H1 (cell line): ENCODE measurements at regions not wholly inside any gene's neighbourhood (a gene's known extent, or its start where the extent isn't known, plus 50 kb on each side); places are given as distances from the start of the nearest gene placed in this dataset.

Experiments used
- CTCF ChIA-PET: fragments of 300-600 bp; sonication (Branson Sonifier 250); formaldehyde crosslinking; loops from one replicate; lab custom pipeline; 2021; ENCODE audit not compliant: partially characterized antibody; lab: Charles Lee
- POLR2A ChIA-PET: fragments of 300-600 bp; sonication (Branson Sonifier 250); formaldehyde crosslinking; loops from one replicate; lab custom pipeline; 2021; ENCODE audit warnings: inconsistent platforms; ENCODE audit not compliant: partially characterized antibody; lab: Charles Lee
- DNase-seq, 2 experiments: peaks; one replicate each; pipeline versions ENCODE4 v3.0.0 to v3.0.0-alpha.2; 2010 to 2022; ENCODE audit warnings: low spot score in 2 of 2, low read depth in 1 of 2, mixed read lengths in 1 of 2
- FAIRE-seq: peaks from 2 replicates; lab custom pipeline; 2011; peaks lifted over from hg19 to GRCh38; lab: Jason Lieb, UNC
- H2AFZ ChIP-seq: 2 replicates; pipeline ENCODE4 v1.8.1; 2012; ENCODE audit warnings: low read length, inconsistent platforms
- H2AK5ac ChIP-seq: 2 replicates; pipeline ENCODE4 v1.6.1; 2013; ENCODE audit warnings: low read depth, low read length
- H2BK120ac ChIP-seq: replicated peaks from 2 replicates; pipeline ENCODE3; 2013; ENCODE audit warnings: low read depth, low read length, inconsistent platforms
- H2BK12ac ChIP-seq: 2 replicates; pipeline ENCODE4 v1.6.1; 2013; ENCODE audit warnings: low read depth, low read length
- H2BK15ac ChIP-seq: 2 replicates; pipeline ENCODE4 v1.6.1; 2013; ENCODE audit warnings: low read length
- H2BK20ac ChIP-seq: 2 replicates; pipeline ENCODE4 v1.6.1; 2013; ENCODE audit warnings: low read length
- H2BK5ac ChIP-seq: 2 replicates; pipeline ENCODE4 v1.6.1; 2013; ENCODE audit warnings: low read depth, low read length
- H3K14ac ChIP-seq: 2 replicates; pipeline ENCODE4 v1.6.1; 2013; ENCODE audit warnings: inconsistent platforms; ENCODE audit not compliant: insufficient read length
- H3K18ac ChIP-seq: 2 replicates; pipeline ENCODE4 v1.6.1; 2013; ENCODE audit warnings: low read length; ENCODE audit errors: extremely low read depth
- H3K23ac ChIP-seq: 2 replicates; pipeline ENCODE4 v1.6.1; 2013; ENCODE audit warnings: inconsistent platforms; ENCODE audit not compliant: insufficient read length
- H3K23me2 ChIP-seq: 2 replicates; pipeline ENCODE4 v1.6.1; 2013; ENCODE audit warnings: low read depth, low read length
- H3K27ac ChIP-seq: 2 replicates; pipeline ENCODE4 v1.6.1; 2011; ENCODE audit warnings: low read depth, low read length, inconsistent platforms
- H3K27me3 ChIP-seq, 4 experiments: replicated peaks in 1 of 4; 1 replicate in 1 of 4; 2 replicates in 3 of 4; pipeline versions ENCODE4 v1.6.1 to v1.8.1; 2011 to 2013; ENCODE audit warnings: low read length in 3 of 4, mild to moderate bottlenecking in 3 of 4, inconsistent platforms in 2 of 4, mixed read lengths in 2 of 4, moderate library complexity in 1 of 4; ENCODE audit not compliant: control insufficient read depth in 3 of 4, insufficient read depth in 3 of 4; ENCODE audit errors: extremely low read depth in 1 of 4
- H3K36me3 ChIP-seq, 4 experiments: 2 replicates each; pipeline versions ENCODE4 v1.6.1 to v1.8.1; 2011 to 2013; ENCODE audit warnings: mild to moderate bottlenecking in 4 of 4, low read length in 3 of 4, moderate library complexity in 2 of 4, control low read depth in 1 of 4, inconsistent platforms in 1 of 4; ENCODE audit not compliant: insufficient read depth in 4 of 4, control insufficient read depth in 2 of 4
- H3K4ac ChIP-seq: replicated peaks from 2 replicates; pipeline ENCODE3; 2013; ENCODE audit warnings: low read length, low read depth, mixed read lengths, inconsistent platforms; ENCODE audit not compliant: insufficient read length
- H3K4me1 ChIP-seq, 4 experiments: replicated peaks in 1 of 4; 1 replicate in 1 of 4; 2 replicates in 3 of 4; pipeline versions ENCODE4 v1.6.1 to v1.8.1; 2011 to 2013; ENCODE audit warnings: low read length in 3 of 4, inconsistent platforms in 2 of 4, mixed read lengths in 1 of 4; ENCODE audit not compliant: insufficient read depth in 4 of 4, control insufficient read depth in 3 of 4
- H3K4me2 ChIP-seq, 2 experiments: 2 replicates each; pipeline versions ENCODE4 v1.6.1 to v1.8.1; 2011 to 2013; ENCODE audit warnings: low read depth in 2 of 2, low read length in 2 of 2, control low read depth in 1 of 2, inconsistent platforms in 1 of 2, mild to moderate bottlenecking in 1 of 2; ENCODE audit not compliant: insufficient read depth in 1 of 2
- H3K4me3 ChIP-seq, 4 experiments: fragments of 200-600, 300-600 bp in 1 of 4; sonication (generic), shearing (Covaris generic), sonication (Bioruptor Twin) in 1 of 4; 2 replicates each; pipeline versions ENCODE4 v1.5.1 to v1.8.1; 2011 to 2016; ENCODE audit warnings: low read length in 4 of 4, low read depth in 3 of 4, control low read depth in 2 of 4, inconsistent platforms in 2 of 4, mild to moderate bottlenecking in 2 of 4, mixed read lengths in 1 of 4, moderate library complexity in 1 of 4; ENCODE audit not compliant: insufficient read depth in 2 of 4; ENCODE audit errors: extremely low read depth in 1 of 4
- H3K56ac ChIP-seq: replicated peaks from 2 replicates; pipeline ENCODE3; 2013; ENCODE audit warnings: low read depth, mild to moderate bottlenecking, mixed read lengths, low read length, inconsistent platforms; ENCODE audit not compliant: insufficient read length
- H3K79me1 ChIP-seq: 2 replicates; pipeline ENCODE4 v1.6.1; 2013; ENCODE audit warnings: low read depth, low read length, control low read depth
- H3K79me2 ChIP-seq, 2 experiments: 2 replicates each; pipeline versions ENCODE4 v1.6.1 to v1.8.1; 2012 to 2013; ENCODE audit warnings: low read length in 2 of 2, mild to moderate bottlenecking in 2 of 2, inconsistent platforms in 1 of 2; ENCODE audit not compliant: insufficient read depth in 2 of 2, control insufficient read depth in 1 of 2
- H3K9ac ChIP-seq, 4 experiments: replicated peaks in 1 of 4; 1 replicate in 1 of 4; 2 replicates in 3 of 4; pipeline versions ENCODE4 v1.6.1 to v1.8.1; 2011 to 2013; ENCODE audit warnings: low read depth in 3 of 4, low read length in 3 of 4, control low read depth in 2 of 4, mild to moderate bottlenecking in 2 of 4, moderate library complexity in 2 of 4, inconsistent platforms in 1 of 4; ENCODE audit errors: extremely low read depth in 1 of 4
- H3K9me3 ChIP-seq, 2 experiments: 2 replicates each; pipeline versions ENCODE4 v1.6.1 to v1.8.1; 2012 to 2013; ENCODE audit warnings: mild to moderate bottlenecking in 2 of 2, moderate library complexity in 2 of 2, control low read depth in 1 of 2, inconsistent platforms in 1 of 2, low read depth in 1 of 2, low read length in 1 of 2, mixed read lengths in 1 of 2; ENCODE audit not compliant: insufficient read depth in 2 of 2
- H4K20me1 ChIP-seq, 2 experiments: replicated peaks in 1 of 2; 2 replicates each; pipeline versions ENCODE3 to v1.8.1; 2011 to 2013; ENCODE audit warnings: inconsistent platforms in 2 of 2, low read length in 2 of 2, mild to moderate bottlenecking in 1 of 2; ENCODE audit not compliant: insufficient read depth in 2 of 2, control insufficient read depth in 1 of 2
- H4K5ac ChIP-seq: 2 replicates; pipeline ENCODE4 v1.6.1; 2013; ENCODE audit warnings: low read length, low read depth, mixed read lengths, inconsistent platforms; ENCODE audit not compliant: insufficient read length
- H4K8ac ChIP-seq: 2 replicates; pipeline ENCODE4 v1.8.0; 2013; ENCODE audit warnings: mild to moderate bottlenecking, moderate library complexity, low read length, inconsistent platforms; ENCODE audit not compliant: insufficient read depth; ENCODE audit errors: extremely low read depth
- H4K91ac ChIP-seq: replicated peaks from 2 replicates; pipeline ENCODE3; 2013; ENCODE audit warnings: low read length, mixed read lengths, inconsistent platforms; ENCODE audit not compliant: insufficient read length
- ATF2 ChIP-seq: IDR thresholded peaks from 2 replicates; pipeline ENCODE4 v1.6.1; 2012; ENCODE audit warnings: low read length, inconsistent platforms
- CTBP2 ChIP-seq: IDR thresholded peaks from 2 replicates; pipeline ENCODE4 v1.7.0; 2011; ENCODE audit warnings: borderline replicate concordance, mild to moderate bottlenecking, moderate library complexity, mixed read lengths, low read length; ENCODE audit not compliant: insufficient read depth, insufficient read length
- JUND ChIP-seq: IDR thresholded peaks from 2 replicates; pipeline ENCODE4 v1.6.1; 2011; ENCODE audit warnings: mild to moderate bottlenecking, improper control_type of control experiment, low read length
- NANOG ChIP-seq: IDR thresholded peaks from 2 replicates; pipeline ENCODE4 v1.6.1; 2011; ENCODE audit warnings: low read length, low read depth, mild to moderate bottlenecking, inconsistent platforms; ENCODE audit not compliant: insufficient read depth, poor library complexity, severe bottlenecking
- SIRT6 ChIP-seq: IDR thresholded peaks from one replicate; pipeline ENCODE4 v1.7.1; 2012; ENCODE audit warnings: low read length, inconsistent platforms
- TEAD4 ChIP-seq: IDR thresholded peaks from 2 replicates; pipeline ENCODE4 v1.6.1; 2012; ENCODE audit warnings: low read depth, low read length, inconsistent platforms, mixed read lengths
- WGBS, 2 experiments: shearing (Covaris generic) in 1 of 2; methylation state at CpG; one replicate each; pipeline versions ENCODE4 v1.1.6 to v1.1.7; 2013 to 2015; ENCODE audit warnings: low lambda C conversion rate in 2 of 2, mixed read lengths in 2 of 2, inconsistent platforms in 1 of 2, low coverage in 1 of 2, missing lambda C conversion rate in 1 of 2; ENCODE audit not compliant: insufficient replicate concordance in 2 of 2, insufficient coverage in 1 of 2, insufficient read length in 1 of 2; ENCODE audit errors: extremely low coverage in 1 of 2, missing lambda C conversion rate in 1 of 2; 5-methylcytosine and 5-hydroxymethylcytosine counted together

- Histone ChIP-seq H3K18ac (peak overlapping the region; percentile 52; the same call in 1 of the 2 replicates), H3K23ac (no peak overlapping the region), H3K79me2 (no peaks in the 10 kb centered on the region), H4K5ac (no peak overlapping the region), H4K8ac (no peak overlapping the region), H2BK120ac (no peak overlapping the region), H3K79me1 (no peaks in the 10 kb centered on the region; the same call in 1 of the 2 replicates), H3K23me2 (no peaks in the 10 kb centered on the region), H2AK5ac (0 out of 2 replicates have a peak overlapping the region, but pooled peaks have one; percentile 65), H3K9ac (no peak overlapping the region), H2BK12ac (peak overlapping the region; percentile 62; the same call in 1 of the 2 replicates), H3K9me3 (no peaks in the 10 kb centered on the region), H3K36me3 (no peaks in the 10 kb centered on the region), H3K56ac (no peak overlapping the region), H2AFZ (no peak overlapping the region), H3K27me3 (no peaks in the 10 kb centered on the region; a peak in 1 of 7 replicates), H4K20me1 (no peaks in the 10 kb centered on the region), H3K14ac (no peak overlapping the region), H3K4ac (no peak overlapping the region), H3K4me2 (peak overlapping the region; percentile 31 to 56; a peak in 3 of 4 replicates), H3K4me3 (no peak overlapping the region; a peak in 1 of 8 replicates), H2BK20ac (no peak overlapping the region), H2BK5ac (0 out of 2 replicates have a peak overlapping the region, but pooled peaks have one; percentile 49), H2BK15ac (no peak overlapping the region), H3K27ac (no peak overlapping the region), H4K91ac (no peak overlapping the region), H3K4me1 (peaks cover 4 to 28% (median 12%) of the 10 kb centered on the region in 4 experiments; a peak in 6 of 7 replicates)
- CTCF ChIA-PET = interaction anchor here (0.6 to 1.9 kb wide), 7 partner anchors 21 to 68 kb away, joined by 3 to 9 read pairs (median 4); partner anchors contain the start of gene ATL2
- FAIRE-seq = peak; percentile 80
- 10% methylated on average over 2 of the region's 2 CpGs; no CpG with 5 or more reads in 1 of the 2 experiments for WGBS, 2 experiments
- POLR2A ChIA-PET = no interaction called here
- peak in 1 of 2 experiments; percentile 64 for DNase-seq
- TF ChIP-seq CTBP2 = no peak
- TF ChIP-seq JUND = peak; percentile 51; the same call in 1 of the 2 replicates
- TF ChIP-seq TEAD4 = peak; percentile 91
- 0 out of 2 replicates have a peak, but pooled peaks have one; percentile 44 for TF ChIP-seq ATF2
- no peak for TF ChIP-seq SIRT6
- peak; percentile 84 for TF ChIP-seq NANOG
These were observed 67.2 kb upstream of the ATL2 start for GRCh38 chr2:38444247-38444646.
